Loucy (cell line): ENCODE measurements at regions not wholly inside any gene's neighbourhood (a gene's known extent, or its start where the extent isn't known, plus 50 kb on each side); places are given as distances from the start of the nearest gene placed in this dataset.

Experiments used
- CTCF ChIP-seq: fragments of 200-600 bp; sonication (generic); conservative IDR thresholded peaks from 2 replicates; pipeline ENCODE4 v1.5.1; 2014; ENCODE audit warnings: mild to moderate bottlenecking, antibody characterized with exemption, low read length
- EZH2phosphoT487 ChIP-seq: fragments of 200-600 bp; IDR thresholded peaks from 2 replicates; pipeline ENCODE4 v1.6.1; 2018; ENCODE audit warnings: antibody characterized with exemption, mild to moderate bottlenecking, moderate library complexity, borderline replicate concordance

- TF ChIP-seq CTCF (no peak), EZH2phosphoT487 (no peak)
Observed at GRCh38 chr14:42391146-42391834, 784.6 kb downstream of the LRFN5 start.
